SK-N-MC (cell line): ENCODE measurements at regions not wholly inside any gene's neighbourhood (a gene's known extent, or its start where the extent isn't known, plus 50 kb on each side); places are given as distances from the start of the nearest gene placed in this dataset.

Experiments
- DNase-seq: peaks from one replicate; pipeline ENCODE4 v3.0.0-alpha.2; 2011; ENCODE audit warnings: low read depth, low spot score
- H3K27ac ChIP-seq: fragments of 200-600 bp; sonication (generic); 2 replicates; pipeline ENCODE4 v1.5.1; 2016; ENCODE audit warnings: mixed run types
- H3K36me3 ChIP-seq: fragments of 200-600 bp; sonication (generic); 2 replicates; pipeline ENCODE4 v1.6.1; 2017; ENCODE audit warnings: antibody characterized with exemption, low read length, mixed read lengths; ENCODE audit not compliant: insufficient read depth
- H3K4me3 ChIP-seq: fragments of 200-600 bp; sonication (generic); 2 replicates; pipeline ENCODE4 v1.5.1; 2016
- H3K9ac ChIP-seq: fragments of 200-600 bp; sonication (generic); 2 replicates; pipeline ENCODE4 v1.8.0; 2017; ENCODE audit warnings: mixed run types, mixed read lengths; ENCODE audit not compliant: insufficient read length
- H3K9me3 ChIP-seq: fragments of 200-600 bp; sonication (generic); 2 replicates; pipeline ENCODE4 v1.6.1; 2017; ENCODE audit warnings: low read depth, mild to moderate bottlenecking, antibody characterized with exemption, low read length, moderate library complexity, mixed read lengths
- EZH2 ChIP-seq: fragments of 200-600 bp; sonication (generic); IDR thresholded peaks from one replicate; pipeline ENCODE4 v1.6.1; 2017; ENCODE audit warnings: antibody characterized with exemption
- FOXP2 ChIP-seq: optimal IDR thresholded peaks from 2 replicates; pipeline ENCODE3; 2011; ENCODE audit warnings: mild to moderate bottlenecking, moderate library complexity; ENCODE audit not compliant: insufficient read depth; ENCODE audit errors: extremely low read length, control extremely low read depth
- POLR2AphosphoS5 ChIP-seq: IDR thresholded peaks from 2 replicates; pipeline ENCODE4 v1.6.1; 2012; ENCODE audit warnings: mild to moderate bottlenecking, low read depth, low read length, borderline replicate concordance

DNA sequence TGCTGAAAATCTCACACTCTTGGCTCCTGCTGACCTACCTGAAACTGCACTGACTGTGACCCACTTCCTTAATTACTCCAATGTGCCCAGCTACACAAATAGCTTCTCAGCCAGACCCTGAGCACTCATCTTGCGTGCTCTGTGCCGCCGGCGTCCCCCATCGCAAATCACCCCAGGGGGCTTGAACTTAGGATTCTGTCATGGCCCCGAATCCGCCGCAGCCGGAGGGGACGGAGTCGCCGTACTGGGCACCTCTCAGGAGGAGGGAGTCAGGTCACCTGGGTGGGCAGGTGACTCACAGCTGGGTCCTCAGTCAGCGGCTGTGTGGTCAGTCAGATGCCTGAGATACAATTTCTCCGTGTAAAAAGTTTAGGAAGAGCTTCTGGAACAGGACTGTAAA lies 804.9 kb upstream of the SALL3 start:
- H3K4me3 ChIP-seq: no peak overlapping the region
- TF ChIP-seq FOXP2 (no peak), EZH2 (no peak), POLR2AphosphoS5 (no peak)
- H3K9ac ChIP-seq: no peak overlapping the region
- no peaks in the 10 kb centered on the region for H3K9me3 ChIP-seq
- no peaks in the 10 kb centered on the region for H3K36me3 ChIP-seq
- no peak for DNase-seq
- H3K27ac ChIP-seq: no peak overlapping the region

DNA sequence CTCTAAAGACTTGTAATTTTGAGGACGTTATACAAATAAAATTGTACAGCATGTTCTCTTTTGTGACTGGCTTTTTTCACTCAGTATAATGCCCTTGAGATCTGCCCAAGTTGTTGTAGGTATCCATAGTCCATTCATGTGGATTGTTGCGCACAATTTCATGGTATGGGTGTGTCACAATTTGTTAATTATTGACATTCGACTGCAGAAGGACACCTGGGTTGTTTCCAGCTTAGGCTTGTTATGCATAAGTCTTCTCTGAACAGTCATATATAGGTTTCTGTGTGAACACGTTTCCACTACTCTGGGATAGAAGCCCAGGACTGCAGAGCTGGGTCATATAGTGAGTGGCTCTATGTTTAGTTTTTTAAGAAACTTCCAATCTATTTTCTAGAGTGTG lies 800.8 kb upstream of the SALL3 start:
- Histone ChIP-seq H3K9me3 (no peaks in the 10 kb centered on the region), H3K4me3 (no peak overlapping the region), H3K27ac (no peak overlapping the region), H3K9ac (no peak overlapping the region), H3K36me3 (no peaks in the 10 kb centered on the region)
- DNase-seq: no peak
- no peak for TF ChIP-seq FOXP2
- TF ChIP-seq EZH2: no peak
- TF ChIP-seq POLR2AphosphoS5: no peak

- no peak overlapping the region for H3K4me3 ChIP-seq
- TF ChIP-seq EZH2 (no peak), FOXP2 (no peak), POLR2AphosphoS5 (no peak)
- no peak overlapping the region for H3K9ac ChIP-seq
- no peaks in the 10 kb centered on the region for H3K36me3 ChIP-seq
- H3K9me3 ChIP-seq: no peaks in the 10 kb centered on the region
- no peak for DNase-seq
- H3K27ac ChIP-seq: no peak overlapping the region
Observed at GRCh38 chr18:78180741-78181140, 798.9 kb upstream of the SALL3 start.

DNA sequence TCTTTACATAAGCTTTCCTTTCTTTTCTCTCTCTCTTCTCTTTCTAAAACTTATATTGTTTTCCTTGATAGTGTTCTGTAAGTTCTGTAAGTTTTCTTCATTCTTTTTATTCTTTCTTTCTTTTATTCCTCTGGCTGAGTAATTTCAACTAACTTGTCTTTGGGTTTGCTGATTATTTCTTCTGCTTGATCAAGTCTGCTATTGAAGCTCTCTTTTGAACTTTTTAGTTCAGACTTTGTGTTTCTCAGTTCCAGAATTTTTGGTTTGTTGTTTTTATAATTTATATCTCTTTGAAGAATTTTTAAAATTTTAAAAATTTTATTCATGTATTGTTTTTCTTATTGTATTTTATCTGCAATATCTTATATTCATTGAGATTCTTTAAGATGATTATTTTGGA lies 795.8 kb upstream of the SALL3 start:
- H3K36me3 ChIP-seq: no peaks in the 10 kb centered on the region
- TF ChIP-seq EZH2 (no peak), FOXP2 (no peak), POLR2AphosphoS5 (no peak)
- H3K9me3 ChIP-seq: no peaks in the 10 kb centered on the region
- H3K27ac ChIP-seq: no peak overlapping the region
- DNase-seq: no peak
- no peak overlapping the region for H3K9ac ChIP-seq
- no peak overlapping the region for H3K4me3 ChIP-seq

- TF ChIP-seq EZH2 (no peak), FOXP2 (no peak), POLR2AphosphoS5 (no peak)
- Histone ChIP-seq H3K36me3 (no peaks in the 10 kb centered on the region), H3K9ac (no peak overlapping the region), H3K27ac (no peak overlapping the region), H3K9me3 (no peaks in the 10 kb centered on the region), H3K4me3 (no peak overlapping the region)
- no peak for DNase-seq
Observed at GRCh38 chr18:78191276-78191675, 788.3 kb upstream of the SALL3 start.

- DNase-seq: no peak
- H3K27ac ChIP-seq: no peak overlapping the region
Observed at GRCh38 chr18:78192054-78192453, 787.6 kb upstream of the SALL3 start.

DNA sequence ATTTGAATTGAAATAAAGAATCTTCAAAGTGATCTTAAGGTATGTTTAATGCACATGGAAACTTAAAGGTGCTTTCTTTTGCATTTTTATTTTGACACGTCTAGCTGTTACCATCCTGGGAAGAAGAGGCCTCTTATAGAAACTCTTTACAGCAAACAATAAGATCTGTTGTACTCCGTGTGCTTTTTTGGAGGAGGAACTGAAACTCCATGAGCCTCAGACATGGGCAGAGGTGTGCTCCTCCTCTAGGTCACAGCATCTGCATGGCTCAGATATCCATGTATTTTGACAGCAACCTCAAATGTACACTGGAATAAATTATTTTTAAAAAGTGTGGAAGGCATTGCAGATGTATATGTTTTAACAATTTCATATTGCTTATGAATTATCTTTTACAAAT lies 783.3 kb upstream of the SALL3 start:
- Histone ChIP-seq H3K27ac (no peak overlapping the region), H3K4me3 (no peak overlapping the region), H3K36me3 (no peaks in the 10 kb centered on the region), H3K9ac (no peak overlapping the region), H3K9me3 (no peaks in the 10 kb centered on the region)
- TF ChIP-seq FOXP2: no peak
- no peak for TF ChIP-seq POLR2AphosphoS5
- no peak for TF ChIP-seq EZH2
- DNase-seq: no peak

More at GRCh38 chr18:78192054-78192453, 787.6 kb upstream of the SALL3 start:
- no peak for TF ChIP-seq EZH2
- TF ChIP-seq FOXP2: no peak
- TF ChIP-seq POLR2AphosphoS5: no peak
- Histone ChIP-seq H3K36me3 (no peaks in the 10 kb centered on the region), H3K9ac (no peak overlapping the region), H3K4me3 (no peak overlapping the region), H3K9me3 (no peaks in the 10 kb centered on the region)

DNA sequence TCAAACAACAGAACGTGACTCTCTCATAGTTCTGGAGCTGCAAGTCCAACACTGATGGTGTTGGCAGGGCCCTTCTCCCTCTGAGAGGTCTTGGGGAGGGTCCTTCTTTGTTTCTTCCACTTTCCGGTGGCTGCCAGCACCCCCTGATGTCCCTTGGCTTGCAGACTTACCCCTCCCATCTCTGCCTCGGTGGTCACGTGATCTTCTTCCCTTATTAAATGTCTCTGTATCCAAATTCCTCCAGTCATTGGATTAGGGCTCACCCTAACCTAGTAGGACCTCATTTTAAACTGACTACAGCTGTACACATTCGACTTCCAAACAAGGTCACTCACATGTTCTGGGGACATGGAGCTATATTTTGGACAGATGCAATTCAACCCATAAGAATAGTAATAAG lies 780.6 kb upstream of the SALL3 start:
- no peak for DNase-seq
- no peak overlapping the region for H3K9ac ChIP-seq

GRCh38 chr18:78199611-78200010 lies 780.0 kb upstream of the SALL3 start:
- no peaks in the 10 kb centered on the region for H3K36me3 ChIP-seq
- no peak overlapping the region for H3K4me3 ChIP-seq
- H3K9me3 ChIP-seq: no peaks in the 10 kb centered on the region
- TF ChIP-seq EZH2 (no peak), POLR2AphosphoS5 (no peak), FOXP2 (no peak)
- no peak overlapping the region for H3K27ac ChIP-seq
- DNase-seq: no peak
- no peak overlapping the region for H3K9ac ChIP-seq

More for the DNA sequence above, 780.6 kb upstream of the SALL3 start:
- H3K36me3 ChIP-seq: no peaks in the 10 kb centered on the region
- H3K9me3 ChIP-seq: no peaks in the 10 kb centered on the region
- H3K4me3 ChIP-seq: no peak overlapping the region
- H3K27ac ChIP-seq: no peak overlapping the region
- no peak for TF ChIP-seq POLR2AphosphoS5
- no peak for TF ChIP-seq FOXP2
- no peak for TF ChIP-seq EZH2
